ENCODE measurements at regions not wholly inside any gene's neighbourhood (a gene's known extent, or its start where the extent isn't known, plus 50 kb on each side); places are given as distances from the start of the nearest gene placed in this dataset.

DNA sequence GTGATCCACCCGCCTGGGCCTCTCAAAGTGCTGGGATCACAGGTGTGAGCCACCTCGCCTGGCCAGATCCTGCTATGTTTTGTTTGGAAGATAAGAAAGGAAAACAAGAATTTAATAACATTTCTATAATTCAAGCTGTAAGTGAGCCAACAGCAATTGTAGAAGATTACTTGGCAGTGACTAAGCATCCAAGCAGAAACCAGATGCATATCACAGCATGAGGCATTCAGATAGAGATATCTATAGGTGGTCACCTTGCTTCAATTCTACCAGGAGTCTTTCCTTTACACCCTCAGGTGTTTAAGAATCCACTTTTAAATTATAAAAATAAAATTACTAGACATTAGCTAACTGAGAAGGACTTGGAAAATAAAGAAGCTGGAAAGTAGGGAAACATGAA is 83.9 kb upstream of the ATF7IP start:
- H3K4me3 ChIP-seq, result no peak overlapping the region
- no peak for DNase-seq
- intact Hi-C loops (cut with DNase I, micrococcal nuclease), result no loop called here
- no peaks in the 10 kb centered on the region for H3K36me3 ChIP-seq (ENCODE audit: low read depth)
- no peak for TF ChIP-seq CTCF (IDR thresholded peaks at IDR 0.05)
- no peaks in the 10 kb centered on the region for H3K4me1 ChIP-seq (ENCODE audit: low read depth)
- ATAC-seq, result no peak
- no peaks in the 10 kb centered on the region for H3K9me3 ChIP-seq

GRCh38 chr12:14283489-14284144 is 81.9 kb upstream of the ATF7IP start:
- no peaks in the 10 kb centered on the region for H3K9me3 ChIP-seq
- DNase-seq (no peak), ATAC-seq (peak; percentile 42)
- no peak overlapping the region for H3K4me3 ChIP-seq
- intact Hi-C loops (cut with DNase I, micrococcal nuclease), result no loop called here
- TF ChIP-seq CTCF (IDR thresholded peaks at IDR 0.05), result no peak
- no peaks in the 10 kb centered on the region for H3K36me3 ChIP-seq (ENCODE audit: low read depth)
- no peaks in the 10 kb centered on the region for H3K4me1 ChIP-seq (ENCODE audit: low read depth)

- no peak overlapping the region for H3K4me3 ChIP-seq
- H3K9me3 ChIP-seq, result peaks cover 3% of the 10 kb centered on the region
- no peaks in the 10 kb centered on the region for H3K4me1 ChIP-seq (ENCODE audit: low read depth)
- TF ChIP-seq CTCF (IDR thresholded peaks at IDR 0.05), result no peak
- no peaks in the 10 kb centered on the region for H3K36me3 ChIP-seq (ENCODE audit: low read depth)
- DNase-seq (no peak), ATAC-seq (peak; percentile 38)
- intact Hi-C loops (cut with DNase I, micrococcal nuclease), result no loop called here
Observed at GRCh38 chr12:14284184-14284722, 81.2 kb upstream of the ATF7IP start.

GRCh38 chr12:14289601-14290000 is 75.9 kb upstream of the ATF7IP start:
- peaks cover 6% of the 10 kb centered on the region for H3K9me3 ChIP-seq
- no peak overlapping the region for H3K4me3 ChIP-seq
- intact Hi-C loops (cut with DNase I, micrococcal nuclease), result no loop called here
- DNase-seq (no peak), ATAC-seq (no peak)
- H3K36me3 ChIP-seq (ENCODE audit: low read depth), result no peaks in the 10 kb centered on the region
- TF ChIP-seq CTCF (IDR thresholded peaks at IDR 0.05), result no peak
- no peaks in the 10 kb centered on the region for H3K4me1 ChIP-seq (ENCODE audit: low read depth)

DNA sequence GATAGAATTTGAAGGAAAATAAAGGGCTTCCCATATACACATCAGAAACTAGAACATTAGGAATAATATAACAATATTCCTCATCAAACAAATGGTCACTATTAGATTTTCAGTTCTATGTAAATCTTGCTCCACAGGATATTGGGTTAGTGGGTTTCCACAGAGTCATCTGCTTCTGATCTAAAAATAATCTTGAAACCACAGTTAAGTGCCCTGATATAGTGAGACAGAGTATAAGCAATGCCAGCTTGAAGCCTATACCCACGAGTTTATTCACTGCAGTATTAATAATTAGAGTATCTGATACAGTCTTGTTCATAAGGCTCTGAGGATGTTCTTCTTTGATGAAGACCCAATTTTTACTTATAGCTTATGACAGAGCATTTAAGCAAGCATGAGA is 74.5 kb upstream of the ATF7IP start:
- H3K36me3 ChIP-seq (ENCODE audit: low read depth), result no peaks in the 10 kb centered on the region
- no peak for TF ChIP-seq CTCF (IDR thresholded peaks at IDR 0.05)
- H3K9me3 ChIP-seq, result peaks cover 6% of the 10 kb centered on the region
- intact Hi-C loops (cut with DNase I, micrococcal nuclease), result no loop called here
- H3K4me1 ChIP-seq (ENCODE audit: low read depth), result no peaks in the 10 kb centered on the region
- DNase-seq (no peak), ATAC-seq (no peak)
- H3K4me3 ChIP-seq, result no peak overlapping the region
